IMR-90 (cell line): ENCODE measurements at regions not wholly inside any gene's neighbourhood (a gene's known extent, or its start where the extent isn't known, plus 50 kb on each side); places are given as distances from the start of the nearest gene placed in this dataset.

Source experiments
- ATAC-seq: fragments of 200-7000 bp; cut with Tn5 transposase; 2 replicates; pipeline ENCODE4 v1.9.1; 2020; ENCODE audit warnings: low read depth, mild to moderate bottlenecking, moderate library complexity
- BruUV-seq: library from RNA; stranded (reverse); fragments of 400-500 nt; replicated peaks from 2 replicates; lab custom pipeline; 2021; lab: Mats Ljungman, UMichigan
- CTCF ChIA-PET: fragments of 300-600 bp; formaldehyde crosslinking; extraction: SDS; loops from one replicate; lab custom pipeline; 2021; ENCODE audit warnings: antibody characterized with exemption; lab: Yijun Ruan, JAX
- POLR2A ChIA-PET: fragments of 300-600 bp; sonication (Branson Sonifier 250); formaldehyde crosslinking; loops from one replicate; lab custom pipeline; 2022; ENCODE audit warnings: antibody characterized with exemption; ENCODE audit not compliant: unreplicated experiment; lab: Charles Lee
- DNase-seq: peaks from one replicate; pipeline ENCODE4 v3.0.0; 2013
- H2AFZ ChIP-seq: replicated peaks from 2 replicates; pipeline ENCODE3; 2013; ENCODE audit warnings: low read length, mild to moderate bottlenecking; ENCODE audit not compliant: poor library complexity
- H2AK5ac ChIP-seq: 2 replicates; pipeline ENCODE4 v1.6.1; 2013; ENCODE audit warnings: low read depth, low read length, inconsistent platforms
- H2AK9ac ChIP-seq: replicated peaks from 2 replicates; pipeline ENCODE3; 2013; ENCODE audit warnings: mild to moderate bottlenecking, low read depth, low read length, moderate library complexity; ENCODE audit not compliant: poor library complexity
- H2BK120ac ChIP-seq: 2 replicates; pipeline ENCODE4 v1.6.1; 2013; ENCODE audit warnings: low read depth, low read length, inconsistent platforms
- H2BK15ac ChIP-seq: 3 replicates; pipeline ENCODE4 v1.6.1; 2013; ENCODE audit warnings: low read depth, low read length, inconsistent platforms
- H2BK20ac ChIP-seq: 2 replicates; pipeline ENCODE4 v1.6.1; 2013; ENCODE audit warnings: low read depth, mild to moderate bottlenecking, inconsistent platforms, low read length, moderate library complexity
- H2BK5ac ChIP-seq: 2 replicates; pipeline ENCODE4 v1.6.1; 2013; ENCODE audit warnings: mild to moderate bottlenecking, low read depth, low read length, inconsistent platforms; ENCODE audit not compliant: poor library complexity, severe bottlenecking
- H3K14ac ChIP-seq: replicated peaks from 2 replicates; pipeline ENCODE4 v1.6.1; 2013; ENCODE audit warnings: low read depth, low read length, inconsistent platforms
- H3K18ac ChIP-seq: 2 replicates; pipeline ENCODE4 v1.6.1; 2013; ENCODE audit warnings: low read depth, low read length, control low read depth
- H3K23ac ChIP-seq: 2 replicates; pipeline ENCODE4 v1.6.1; 2013; ENCODE audit warnings: low read depth, low read length, inconsistent platforms
- H3K27ac ChIP-seq: 2 replicates; pipeline ENCODE4 v1.5.1; 2013; ENCODE audit warnings: mild to moderate bottlenecking, control low read depth, low read length; ENCODE audit not compliant: insufficient read depth
- H3K27me3 ChIP-seq: 2 replicates; pipeline ENCODE4 v1.6.1; 2013; ENCODE audit warnings: low read length; ENCODE audit not compliant: control insufficient read depth, insufficient read depth
- H3K36me3 ChIP-seq: 2 replicates; pipeline ENCODE4 v1.6.1; 2013; ENCODE audit warnings: low read length, mixed read lengths; ENCODE audit not compliant: control insufficient read depth, insufficient read depth
- H3K4ac ChIP-seq: 2 replicates; pipeline ENCODE4 v1.6.1; 2013; ENCODE audit warnings: low read depth, low read length, inconsistent platforms
- H3K4me1 ChIP-seq: 2 replicates; pipeline ENCODE4 v1.6.1; 2013; ENCODE audit warnings: low read length, mixed read lengths; ENCODE audit not compliant: control insufficient read depth, insufficient read depth
- H3K4me2 ChIP-seq: 2 replicates; pipeline ENCODE4 v1.6.1; 2013; ENCODE audit warnings: low read depth, mild to moderate bottlenecking, control low read depth, low read length, moderate library complexity
- H3K4me3 ChIP-seq: 2 replicates; pipeline ENCODE4 v1.5.1; 2013; ENCODE audit warnings: low read depth, mild to moderate bottlenecking, control low read depth, low read length, moderate library complexity; ENCODE audit not compliant: insufficient read depth
- H3K56ac ChIP-seq: 2 replicates; pipeline ENCODE4 v1.6.1; 2013; ENCODE audit warnings: low read length, inconsistent platforms; ENCODE audit not compliant: insufficient read depth; ENCODE audit errors: extremely low read depth
- H3K79me1 ChIP-seq, 2 experiments: 2 replicates each; pipeline ENCODE4 v1.6.1; 2013; ENCODE audit warnings: low read length in 2 of 2, inconsistent platforms in 1 of 2, low read depth in 1 of 2
- H3K9ac ChIP-seq: 2 replicates; pipeline ENCODE4 v1.6.1; 2013; ENCODE audit warnings: low read depth, low read length, control low read depth
- H3K9me1 ChIP-seq: 2 replicates; pipeline ENCODE4 v1.6.1; 2013; ENCODE audit warnings: low read length, inconsistent platforms; ENCODE audit not compliant: insufficient read depth
- H3K9me3 ChIP-seq: 2 replicates; pipeline ENCODE4 v1.6.1; 2013; ENCODE audit warnings: low read length; ENCODE audit not compliant: control insufficient read depth, insufficient read depth
- H4K20me1 ChIP-seq: 2 replicates; pipeline ENCODE4 v1.6.1; 2013; ENCODE audit warnings: low read length, inconsistent platforms; ENCODE audit not compliant: insufficient read depth
- H4K5ac ChIP-seq: 2 replicates; pipeline ENCODE4 v1.6.1; 2013; ENCODE audit warnings: mild to moderate bottlenecking, low read depth, low read length, control low read depth
- H4K8ac ChIP-seq, 2 experiments: 2 replicates each; pipeline ENCODE4 v1.6.1; 2013; ENCODE audit warnings: low read depth in 2 of 2, low read length in 2 of 2, control low read depth in 1 of 2, inconsistent platforms in 1 of 2
- H4K91ac ChIP-seq: 2 replicates; pipeline ENCODE4 v1.6.1; 2013; ENCODE audit warnings: low read depth, low read length, inconsistent platforms; ENCODE audit not compliant: insufficient read depth
- CTCF ChIP-seq: conservative IDR thresholded peaks from 2 replicates; pipeline ENCODE4 v1.5.1; 2012; ENCODE audit warnings: mild to moderate bottlenecking, low read depth, low read length, improper control_type of control experiment
- RCOR1 ChIP-seq: IDR thresholded peaks from 2 replicates; pipeline ENCODE4 v1.6.1; 2012; ENCODE audit warnings: mild to moderate bottlenecking, low read length, improper control_type of control experiment; ENCODE audit not compliant: insufficient replicate concordance
- SMC3 ChIP-seq: fragments of 150-350 bp; IDR thresholded peaks from 2 replicates; pipeline ENCODE4 v1.6.1; 2016; ENCODE audit warnings: low read depth, mild to moderate bottlenecking, antibody characterized with exemption, low read length, moderate library complexity
- whole genome bisulfite sequencing, 2 experiments: methylation state at CpG; one replicate each; pipeline versions ENCODE4 v1.1.5 to v1.1.7; 2013; ENCODE audit warnings: missing lambda C conversion rate in 2 of 2; ENCODE audit not compliant: insufficient read length in 1 of 2; ENCODE audit errors: extremely low coverage in 2 of 2; 5-methylcytosine and 5-hydroxymethylcytosine counted together
- dilution Hi-C: fragments of 300-500 bp; cut with HindIII; formaldehyde crosslinking; loops from one replicate; pipeline ENCODE4 v1.14.3; 2018; ENCODE audit warnings: low sequenced_read_pairs; ENCODE audit not compliant: unreplicated experiment
- in situ Hi-C: fragments of 300-500 bp; cut with MboI; formaldehyde crosslinking; loops from 3 replicates; pipeline ENCODE4 v1.14.3; 2019; ENCODE audit warnings: low sequenced_read_pairs, inconsistent platforms, mixed read lengths
- intact Hi-C: fragments of 100-400 bp; cut with micrococcal nuclease; formaldehyde crosslinking; loops from 2 replicates; pipeline ENCODE4 v1.10.0; 2022
- TF ChIP-seq, protein P1 (sequence below): fragments of 150-350 bp; IDR thresholded peaks from 2 replicates; pipeline ENCODE4 v1.6.1; 2016; ENCODE audit warnings: low read depth, mild to moderate bottlenecking, low read length, moderate library complexity, borderline replicate concordance

DNA sequence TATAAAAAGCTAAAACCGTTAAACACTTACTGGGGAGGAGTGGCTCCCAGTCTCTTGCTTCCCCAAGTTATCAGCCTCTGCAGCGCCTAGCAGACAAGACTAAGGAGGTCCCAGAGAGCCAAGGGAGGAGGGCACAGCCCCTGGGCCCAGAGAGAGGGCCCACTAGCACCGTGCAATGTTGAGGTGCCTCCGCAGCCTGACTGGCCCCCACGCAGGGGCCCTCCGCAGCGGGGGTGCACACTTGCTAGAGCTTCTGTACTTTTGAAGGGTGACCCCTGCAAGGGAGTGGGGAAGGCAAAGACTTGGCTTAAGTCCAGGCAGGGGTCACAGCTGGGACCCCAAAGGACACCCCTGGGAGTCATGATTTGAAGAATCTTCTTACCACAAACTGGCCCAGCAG, 98.0 kb downstream of the ADAMTS15 start:
- Histone ChIP-seq H2BK120ac (no peak overlapping the region), H2BK15ac (no peak overlapping the region), H3K27me3 (peaks cover 6% of the 10 kb centered on the region; the same call in 1 of the 2 replicates), H3K14ac (no peak overlapping the region), H3K36me3 (no peaks in the 10 kb centered on the region), H4K5ac (no peak overlapping the region), H3K9me1 (no peaks in the 10 kb centered on the region), H3K56ac (no peak overlapping the region), H3K18ac (no peak overlapping the region), H2AK9ac (no peak overlapping the region), H3K4me3 (no peak overlapping the region), H3K4ac (no peak overlapping the region), H2AFZ (no peak overlapping the region), H3K4me1 (peaks cover 4% of the 10 kb centered on the region; the same call in 1 of the 2 replicates), H2AK5ac (no peak overlapping the region), H3K9ac (no peak overlapping the region), H4K91ac (no peak overlapping the region), H3K4me2 (no peak overlapping the region), H3K79me1 (no peaks in the 10 kb centered on the region), H3K23ac (no peak overlapping the region), H3K9me3 (no peaks in the 10 kb centered on the region), H4K8ac (no peak overlapping the region), H4K20me1 (no peaks in the 10 kb centered on the region), H2BK20ac (no peak overlapping the region), H2BK5ac (no peak overlapping the region), H3K27ac (no peak overlapping the region)
- in situ Hi-C loops (no loop called here), dilution Hi-C loops (no loop called here), intact Hi-C loops (no loop called here)
- no peak for ATAC-seq
- 100% methylated on average over 1 of the region's 7 CpGs; no CpG with 5 or more reads in 1 of the 2 experiments for WGBS, 2 experiments
- POLR2A ChIA-PET: no interaction called here
- no peak for TF ChIP-seq SMC3
- TF ChIP-seq RCOR1: no peak
- TF ChIP-seq CTCF: no peak
- TF ChIP-seq, protein P1, sequence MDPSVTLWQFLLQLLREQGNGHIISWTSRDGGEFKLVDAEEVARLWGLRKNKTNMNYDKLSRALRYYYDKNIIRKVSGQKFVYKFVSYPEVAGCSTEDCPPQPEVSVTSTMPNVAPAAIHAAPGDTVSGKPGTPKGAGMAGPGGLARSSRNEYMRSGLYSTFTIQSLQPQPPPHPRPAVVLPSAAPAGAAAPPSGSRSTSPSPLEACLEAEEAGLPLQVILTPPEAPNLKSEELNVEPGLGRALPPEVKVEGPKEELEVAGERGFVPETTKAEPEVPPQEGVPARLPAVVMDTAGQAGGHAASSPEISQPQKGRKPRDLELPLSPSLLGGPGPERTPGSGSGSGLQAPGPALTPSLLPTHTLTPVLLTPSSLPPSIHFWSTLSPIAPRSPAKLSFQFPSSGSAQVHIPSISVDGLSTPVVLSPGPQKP: no peak
- BruUV-seq: no TSS peak
- CTCF ChIA-PET: interaction anchor here (0.6 kb wide), 1 partner anchor 197 kb away, joined by 4 read pairs; no protein-coding TSS in a partner anchor
- DNase-seq: no peak
